H1 (cell line): ENCODE measurements at regions not wholly inside any gene's neighbourhood (a gene's known extent, or its start where the extent isn't known, plus 50 kb on each side); places are given as distances from the start of the nearest gene placed in this dataset.

Experiments used
- CTCF ChIA-PET: fragments of 300-600 bp; sonication (Branson Sonifier 250); formaldehyde crosslinking; loops from one replicate; lab custom pipeline; 2021; ENCODE audit not compliant: partially characterized antibody; lab: Charles Lee
- POLR2A ChIA-PET: fragments of 300-600 bp; sonication (Branson Sonifier 250); formaldehyde crosslinking; loops from one replicate; lab custom pipeline; 2021; ENCODE audit warnings: inconsistent platforms; ENCODE audit not compliant: partially characterized antibody; lab: Charles Lee
- DNase-seq, 2 experiments: peaks; one replicate each; pipeline versions ENCODE4 v3.0.0 to v3.0.0-alpha.2; 2010 to 2022; ENCODE audit warnings: low spot score in 2 of 2, low read depth in 1 of 2, mixed read lengths in 1 of 2
- FAIRE-seq: peaks from 2 replicates; lab custom pipeline; 2011; peaks lifted over from hg19 to GRCh38; lab: Jason Lieb, UNC
- H2AFZ ChIP-seq: 2 replicates; pipeline ENCODE4 v1.8.1; 2012; ENCODE audit warnings: low read length, inconsistent platforms
- H2AK5ac ChIP-seq: 2 replicates; pipeline ENCODE4 v1.6.1; 2013; ENCODE audit warnings: low read depth, low read length
- H2BK120ac ChIP-seq: replicated peaks from 2 replicates; pipeline ENCODE3; 2013; ENCODE audit warnings: low read depth, low read length, inconsistent platforms
- H2BK12ac ChIP-seq: 2 replicates; pipeline ENCODE4 v1.6.1; 2013; ENCODE audit warnings: low read depth, low read length
- H2BK15ac ChIP-seq: 2 replicates; pipeline ENCODE4 v1.6.1; 2013; ENCODE audit warnings: low read length
- H2BK20ac ChIP-seq: 2 replicates; pipeline ENCODE4 v1.6.1; 2013; ENCODE audit warnings: low read length
- H2BK5ac ChIP-seq: 2 replicates; pipeline ENCODE4 v1.6.1; 2013; ENCODE audit warnings: low read depth, low read length
- H3K14ac ChIP-seq: 2 replicates; pipeline ENCODE4 v1.6.1; 2013; ENCODE audit warnings: inconsistent platforms; ENCODE audit not compliant: insufficient read length
- H3K18ac ChIP-seq: 2 replicates; pipeline ENCODE4 v1.6.1; 2013; ENCODE audit warnings: low read length; ENCODE audit errors: extremely low read depth
- H3K23ac ChIP-seq: 2 replicates; pipeline ENCODE4 v1.6.1; 2013; ENCODE audit warnings: inconsistent platforms; ENCODE audit not compliant: insufficient read length
- H3K23me2 ChIP-seq: 2 replicates; pipeline ENCODE4 v1.6.1; 2013; ENCODE audit warnings: low read depth, low read length
- H3K27ac ChIP-seq: 2 replicates; pipeline ENCODE4 v1.6.1; 2011; ENCODE audit warnings: low read depth, low read length, inconsistent platforms
- H3K27me3 ChIP-seq, 4 experiments: replicated peaks in 1 of 4; 1 replicate in 1 of 4; 2 replicates in 3 of 4; pipeline versions ENCODE4 v1.6.1 to v1.8.1; 2011 to 2013; ENCODE audit warnings: low read length in 3 of 4, mild to moderate bottlenecking in 3 of 4, inconsistent platforms in 2 of 4, mixed read lengths in 2 of 4, moderate library complexity in 1 of 4; ENCODE audit not compliant: control insufficient read depth in 3 of 4, insufficient read depth in 3 of 4; ENCODE audit errors: extremely low read depth in 1 of 4
- H3K36me3 ChIP-seq, 4 experiments: 2 replicates each; pipeline versions ENCODE4 v1.6.1 to v1.8.1; 2011 to 2013; ENCODE audit warnings: mild to moderate bottlenecking in 4 of 4, low read length in 3 of 4, moderate library complexity in 2 of 4, control low read depth in 1 of 4, inconsistent platforms in 1 of 4; ENCODE audit not compliant: insufficient read depth in 4 of 4, control insufficient read depth in 2 of 4
- H3K4ac ChIP-seq: replicated peaks from 2 replicates; pipeline ENCODE3; 2013; ENCODE audit warnings: low read length, low read depth, mixed read lengths, inconsistent platforms; ENCODE audit not compliant: insufficient read length
- H3K4me1 ChIP-seq, 4 experiments: replicated peaks in 1 of 4; 1 replicate in 1 of 4; 2 replicates in 3 of 4; pipeline versions ENCODE4 v1.6.1 to v1.8.1; 2011 to 2013; ENCODE audit warnings: low read length in 3 of 4, inconsistent platforms in 2 of 4, mixed read lengths in 1 of 4; ENCODE audit not compliant: insufficient read depth in 4 of 4, control insufficient read depth in 3 of 4
- H3K4me2 ChIP-seq, 2 experiments: 2 replicates each; pipeline versions ENCODE4 v1.6.1 to v1.8.1; 2011 to 2013; ENCODE audit warnings: low read depth in 2 of 2, low read length in 2 of 2, control low read depth in 1 of 2, inconsistent platforms in 1 of 2, mild to moderate bottlenecking in 1 of 2; ENCODE audit not compliant: insufficient read depth in 1 of 2
- H3K4me3 ChIP-seq, 4 experiments: fragments of 200-600, 300-600 bp in 1 of 4; sonication (generic), shearing (Covaris generic), sonication (Bioruptor Twin) in 1 of 4; 2 replicates each; pipeline versions ENCODE4 v1.5.1 to v1.8.1; 2011 to 2016; ENCODE audit warnings: low read length in 4 of 4, low read depth in 3 of 4, control low read depth in 2 of 4, inconsistent platforms in 2 of 4, mild to moderate bottlenecking in 2 of 4, mixed read lengths in 1 of 4, moderate library complexity in 1 of 4; ENCODE audit not compliant: insufficient read depth in 2 of 4; ENCODE audit errors: extremely low read depth in 1 of 4
- H3K56ac ChIP-seq: replicated peaks from 2 replicates; pipeline ENCODE3; 2013; ENCODE audit warnings: low read depth, mild to moderate bottlenecking, mixed read lengths, low read length, inconsistent platforms; ENCODE audit not compliant: insufficient read length
- H3K79me1 ChIP-seq: 2 replicates; pipeline ENCODE4 v1.6.1; 2013; ENCODE audit warnings: low read depth, low read length, control low read depth
- H3K79me2 ChIP-seq, 2 experiments: 2 replicates each; pipeline versions ENCODE4 v1.6.1 to v1.8.1; 2012 to 2013; ENCODE audit warnings: low read length in 2 of 2, mild to moderate bottlenecking in 2 of 2, inconsistent platforms in 1 of 2; ENCODE audit not compliant: insufficient read depth in 2 of 2, control insufficient read depth in 1 of 2
- H3K9ac ChIP-seq, 4 experiments: replicated peaks in 1 of 4; 1 replicate in 1 of 4; 2 replicates in 3 of 4; pipeline versions ENCODE4 v1.6.1 to v1.8.1; 2011 to 2013; ENCODE audit warnings: low read depth in 3 of 4, low read length in 3 of 4, control low read depth in 2 of 4, mild to moderate bottlenecking in 2 of 4, moderate library complexity in 2 of 4, inconsistent platforms in 1 of 4; ENCODE audit errors: extremely low read depth in 1 of 4
- H3K9me3 ChIP-seq, 2 experiments: 2 replicates each; pipeline versions ENCODE4 v1.6.1 to v1.8.1; 2012 to 2013; ENCODE audit warnings: mild to moderate bottlenecking in 2 of 2, moderate library complexity in 2 of 2, control low read depth in 1 of 2, inconsistent platforms in 1 of 2, low read depth in 1 of 2, low read length in 1 of 2, mixed read lengths in 1 of 2; ENCODE audit not compliant: insufficient read depth in 2 of 2
- H4K20me1 ChIP-seq, 2 experiments: replicated peaks in 1 of 2; 2 replicates each; pipeline versions ENCODE3 to v1.8.1; 2011 to 2013; ENCODE audit warnings: inconsistent platforms in 2 of 2, low read length in 2 of 2, mild to moderate bottlenecking in 1 of 2; ENCODE audit not compliant: insufficient read depth in 2 of 2, control insufficient read depth in 1 of 2
- H4K5ac ChIP-seq: 2 replicates; pipeline ENCODE4 v1.6.1; 2013; ENCODE audit warnings: low read length, low read depth, mixed read lengths, inconsistent platforms; ENCODE audit not compliant: insufficient read length
- H4K8ac ChIP-seq: 2 replicates; pipeline ENCODE4 v1.8.0; 2013; ENCODE audit warnings: mild to moderate bottlenecking, moderate library complexity, low read length, inconsistent platforms; ENCODE audit not compliant: insufficient read depth; ENCODE audit errors: extremely low read depth
- H4K91ac ChIP-seq: replicated peaks from 2 replicates; pipeline ENCODE3; 2013; ENCODE audit warnings: low read length, mixed read lengths, inconsistent platforms; ENCODE audit not compliant: insufficient read length
- BCL11A ChIP-seq, 2 experiments: IDR thresholded peaks; one replicate each; pipeline ENCODE4 v1.6.1; 2011; ENCODE audit warnings: low read depth in 2 of 2, low read length in 2 of 2, mild to moderate bottlenecking in 2 of 2
- BRCA1 ChIP-seq: IDR thresholded peaks from 2 replicates; pipeline ENCODE4 v1.6.1; 2012; ENCODE audit warnings: low read depth, low read length, improper control_type of control experiment
- EGR1 ChIP-seq: IDR thresholded peaks from 2 replicates; pipeline ENCODE4 v1.6.1; 2011; ENCODE audit warnings: low read depth, low read length, borderline replicate concordance
- EZH2 ChIP-seq: fragments of 200-600 bp; sonication (generic); IDR thresholded peaks from 2 replicates; pipeline ENCODE4 v1.7.1; 2012; ENCODE audit warnings: low read depth, mild to moderate bottlenecking, moderate library complexity, low read length, inconsistent platforms; ENCODE audit not compliant: severe bottlenecking
- KDM5A ChIP-seq: fragments of 200-600 bp; IDR thresholded peaks from 2 replicates; pipeline ENCODE4 v1.7.1; 2012; ENCODE audit warnings: mild to moderate bottlenecking, low read length, inconsistent platforms, mixed read lengths
- MAFK ChIP-seq: IDR thresholded peaks from 2 replicates; pipeline ENCODE4 v1.6.1; 2012; ENCODE audit warnings: low read depth, mild to moderate bottlenecking, improper control_type of control experiment, low read length
- PHF8 ChIP-seq: fragments of 200-600 bp; sonication (generic); conservative IDR thresholded peaks from 2 replicates; pipeline ENCODE4 v1.7.1; 2012; ENCODE audit warnings: low read depth, mild to moderate bottlenecking, inconsistent platforms, low read length, moderate library complexity
- POU5F1 ChIP-seq: IDR thresholded peaks from 2 replicates; pipeline ENCODE4 v1.6.1; 2011; ENCODE audit warnings: low read depth, mild to moderate bottlenecking, low read length, moderate library complexity
- RBBP5 ChIP-seq: IDR thresholded peaks from 2 replicates; pipeline ENCODE4 v1.7.1; 2012; ENCODE audit warnings: low read depth, mild to moderate bottlenecking, inconsistent platforms, low read length, moderate library complexity, borderline replicate concordance
- SAP30 ChIP-seq: fragments of 300-600 bp; sonication (generic); IDR thresholded peaks from 2 replicates; pipeline ENCODE4 v1.7.1; 2012; ENCODE audit warnings: low read length, moderate library complexity, mild to moderate bottlenecking, inconsistent platforms; ENCODE audit not compliant: insufficient read depth, insufficient replicate concordance
- SP2 ChIP-seq: IDR thresholded peaks from 2 replicates; pipeline ENCODE4 v1.6.1; 2012; ENCODE audit warnings: mild to moderate bottlenecking, low read length, inconsistent platforms
- TAF1 ChIP-seq: IDR thresholded peaks from 2 replicates; pipeline ENCODE4 v1.6.1; 2011; ENCODE audit warnings: mild to moderate bottlenecking, low read depth, low read length
- TEAD4 ChIP-seq: IDR thresholded peaks from 2 replicates; pipeline ENCODE4 v1.6.1; 2012; ENCODE audit warnings: low read depth, low read length, inconsistent platforms, mixed read lengths
- YY1 ChIP-seq: IDR thresholded peaks from 2 replicates; pipeline ENCODE4 v1.6.1; 2011; ENCODE audit warnings: low read depth, mild to moderate bottlenecking, low read length
- ZNF274 ChIP-seq: IDR thresholded peaks from 2 replicates; pipeline ENCODE4 v1.7.0; 2012; ENCODE audit warnings: low read length, borderline replicate concordance; ENCODE audit errors: extremely low read depth
- WGBS, 2 experiments: shearing (Covaris generic) in 1 of 2; methylation state at CpG; one replicate each; pipeline versions ENCODE4 v1.1.6 to v1.1.7; 2013 to 2015; ENCODE audit warnings: low lambda C conversion rate in 2 of 2, mixed read lengths in 2 of 2, inconsistent platforms in 1 of 2, low coverage in 1 of 2, missing lambda C conversion rate in 1 of 2; ENCODE audit not compliant: insufficient replicate concordance in 2 of 2, insufficient coverage in 1 of 2, insufficient read length in 1 of 2; ENCODE audit errors: extremely low coverage in 1 of 2, missing lambda C conversion rate in 1 of 2; 5-methylcytosine and 5-hydroxymethylcytosine counted together

- no peak overlapping the region for H4K8ac ChIP-seq
- H2BK5ac ChIP-seq = no peak overlapping the region
- H3K56ac ChIP-seq = no peak overlapping the region
- no peaks in the 10 kb centered on the region for H3K23me2 ChIP-seq
- no peak overlapping the region for H3K23ac ChIP-seq
- H3K4me2 ChIP-seq = no peak overlapping the region
- no peak overlapping the region for H3K14ac ChIP-seq
- WGBS, 2 experiments = 82% methylated on average over 2 of the region's 2 CpGs; no CpG with 5 or more reads in 1 of the 2 experiments
- no peak overlapping the region for H2BK20ac ChIP-seq
- H3K36me3 ChIP-seq = no peaks in the 10 kb centered on the region
- no peaks in the 10 kb centered on the region for H3K79me2 ChIP-seq
- H2AFZ ChIP-seq = no peak overlapping the region
- no peak overlapping the region for H4K5ac ChIP-seq
- no peak overlapping the region for H2BK12ac ChIP-seq
- no peak for FAIRE-seq
- no peaks in the 10 kb centered on the region for H4K20me1 ChIP-seq
- no peak overlapping the region for H3K27ac ChIP-seq
- H2AK5ac ChIP-seq = no peak overlapping the region
- H4K91ac ChIP-seq = no peak overlapping the region
- H3K9ac ChIP-seq = no peak overlapping the region
- no peak overlapping the region for H2BK15ac ChIP-seq
- H3K4me3 ChIP-seq = no peak overlapping the region
- no peak for DNase-seq
- H3K79me1 ChIP-seq = no peaks in the 10 kb centered on the region
- peaks cover 0 to 9% of the 10 kb centered on the region in 2 experiments; a peak in 1 of 4 replicates for H3K9me3 ChIP-seq
- POLR2A ChIA-PET = no interaction called here
- CTCF ChIA-PET = no interaction called here
- no peaks in the 10 kb centered on the region for H3K27me3 ChIP-seq
- no peak overlapping the region for H3K18ac ChIP-seq
- H2BK120ac ChIP-seq = no peak overlapping the region
- no peak overlapping the region for H3K4ac ChIP-seq
- H3K4me1 ChIP-seq = no peaks in the 10 kb centered on the region
- TF ChIP-seq KDM5A = no peak
- TF ChIP-seq TAF1 = no peak
- TF ChIP-seq SP2 = no peak
- no peak for TF ChIP-seq SAP30
- no peak for TF ChIP-seq BCL11A (IDR thresholded peaks at IDR 0.05; ENCODE audit: low read depth in 2 of 2, low read length in 2 of 2)
- TF ChIP-seq TEAD4 = no peak
- no peak for TF ChIP-seq ZNF274
- no peak for TF ChIP-seq POU5F1
- TF ChIP-seq RBBP5 = no peak
- no peak for TF ChIP-seq MAFK
- no peak for TF ChIP-seq EZH2
- no peak for TF ChIP-seq PHF8
- TF ChIP-seq EGR1 = no peak
- TF ChIP-seq BRCA1 = no peak
- TF ChIP-seq YY1 = no peak
Measured at GRCh38 chr5:163586531-163586956, 81.1 kb downstream of the MAT2B start.
